Keratinocyte (primary cell): ENCODE measurements at regions not wholly inside any gene's neighbourhood (a gene's known extent, or its start where the extent isn't known, plus 50 kb on each side); places are given as distances from the start of the nearest gene placed in this dataset.

Experiments used
- DNase-seq: peaks from one replicate; pipeline ENCODE4 v3.0.0-alpha.2; 2011; ENCODE audit warnings: low read depth, missing footprints, low spot score
- FAIRE-seq: peaks from 2 replicates; lab custom pipeline; 2011; peaks lifted over from hg19 to GRCh38; lab: Jason Lieb, UNC
- H2AFZ ChIP-seq: 2 replicates; pipeline ENCODE4 v1.6.0; 2012; ENCODE audit warnings: low read length, control low read depth, inconsistent platforms; ENCODE audit not compliant: control insufficient read depth
- H3K27ac ChIP-seq: 2 replicates; pipeline ENCODE4 v1.5.1; 2011; ENCODE audit warnings: low read length; ENCODE audit not compliant: control insufficient read depth, insufficient read depth
- H3K27me3 ChIP-seq: 3 replicates; pipeline ENCODE4 v1.6.0; 2011; ENCODE audit warnings: low read length; ENCODE audit not compliant: control insufficient read depth, insufficient read depth; ENCODE audit errors: extremely low read depth
- H3K36me3 ChIP-seq, 2 experiments: 2 replicates in 1 of 2; 3 replicates in 1 of 2; pipeline ENCODE4 v1.5.1; 2011; ENCODE audit warnings: low read length in 2 of 2, mild to moderate bottlenecking in 1 of 2; ENCODE audit not compliant: control insufficient read depth in 2 of 2, insufficient read depth in 2 of 2; ENCODE audit errors: extremely low read depth in 1 of 2
- H3K4me1 ChIP-seq: 3 replicates; pipeline ENCODE4 v1.5.1; 2011; ENCODE audit warnings: low read length; ENCODE audit not compliant: control insufficient read depth, insufficient read depth; ENCODE audit errors: extremely low read depth
- H3K4me2 ChIP-seq: 3 replicates; pipeline ENCODE4 v1.6.0; 2011; ENCODE audit warnings: low read depth, low read length; ENCODE audit not compliant: control insufficient read depth, insufficient read depth; ENCODE audit errors: extremely low read depth
- H3K4me3 ChIP-seq, 3 experiments: fragments of 200-600 bp in 1 of 3; sonication (generic) in 1 of 3; 2 replicates in 2 of 3; 3 replicates in 1 of 3; pipeline ENCODE4 v1.5.1; 2011 to 2016; ENCODE audit warnings: low read length in 3 of 3, mild to moderate bottlenecking in 3 of 3, control low read depth in 2 of 3, inconsistent platforms in 1 of 3, low read depth in 1 of 3, mixed read lengths in 1 of 3, mixed run types in 1 of 3, moderate library complexity in 1 of 3; ENCODE audit not compliant: control insufficient read depth in 2 of 3, insufficient read depth in 2 of 3; ENCODE audit errors: extremely low read depth in 1 of 3
- H3K79me2 ChIP-seq: 2 replicates; pipeline ENCODE4 v1.6.0; 2012; ENCODE audit warnings: low read length; ENCODE audit not compliant: control insufficient read depth, insufficient read depth
- H3K9ac ChIP-seq: 3 replicates; pipeline ENCODE4 v1.6.0; 2011; ENCODE audit warnings: low read length; ENCODE audit not compliant: control insufficient read depth, insufficient read depth; ENCODE audit errors: extremely low read depth
- H3K9me1 ChIP-seq: 3 replicates; pipeline ENCODE4 v1.6.0; 2011; ENCODE audit warnings: low read length; ENCODE audit not compliant: control insufficient read depth, insufficient read depth; ENCODE audit errors: extremely low read depth
- H3K9me3 ChIP-seq: 2 replicates; pipeline ENCODE4 v1.5.1; 2012; ENCODE audit warnings: low read depth, low read length; ENCODE audit not compliant: control insufficient read depth
- H4K20me1 ChIP-seq: 3 replicates; pipeline ENCODE4 v1.6.0; 2011; ENCODE audit warnings: low read length; ENCODE audit not compliant: control insufficient read depth, insufficient read depth; ENCODE audit errors: extremely low read depth
- CTCF ChIP-seq, 3 experiments: IDR thresholded peaks in 1 of 3; conservative IDR thresholded peaks in 1 of 3; optimal IDR thresholded peaks in 1 of 3; 2 replicates in 2 of 3; 3 replicates in 1 of 3; pipeline versions ENCODE3 to v1.5.1; 2011; ENCODE audit warnings: low read length in 3 of 3, mild to moderate bottlenecking in 3 of 3, moderate library complexity in 2 of 3, control low read depth in 1 of 3, inconsistent platforms in 1 of 3; ENCODE audit not compliant: insufficient read depth in 2 of 3; ENCODE audit errors: extremely low read depth in 1 of 3
- EZH2 ChIP-seq: IDR thresholded peaks from one replicate; pipeline ENCODE4 v1.6.1; 2012; ENCODE audit warnings: inconsistent platforms, mild to moderate bottlenecking, low read length, moderate library complexity
- dilution Hi-C: fragments of 300-500 bp; cut with MboI; formaldehyde crosslinking; loops from one replicate; pipeline ENCODE4 v1.7.0; 2020; ENCODE audit warnings: low sequenced_read_pairs; ENCODE audit not compliant: extremely low pct_ligation_motif_present

GRCh38 chr3:186427627-186428281 lies 65.7 kb upstream of the DGKG start:
- no peak overlapping the region for H3K9ac ChIP-seq
- H3K9me1 ChIP-seq: no peaks in the 10 kb centered on the region
- TF ChIP-seq CTCF (optimal IDR thresholded peaks at IDR 0.05 in 1 of 3, IDR thresholded peaks at IDR 0.05 in 1 of 3, conservative IDR thresholded peaks at IDR 0.05 in 1 of 3; ENCODE audit: extremely low read depth in 1 of 3, insufficient read depth in 2 of 3, low read length in 3 of 3): no peak
- DNase-seq (no peak), FAIRE-seq (no peak)
- H4K20me1 ChIP-seq: no peaks in the 10 kb centered on the region
- H3K79me2 ChIP-seq: no peaks in the 10 kb centered on the region
- no peaks in the 10 kb centered on the region for H3K27me3 ChIP-seq
- no peak overlapping the region for H3K4me2 ChIP-seq
- dilution Hi-C loops: no loop called here
- no peaks in the 10 kb centered on the region for H3K36me3 ChIP-seq
- H3K4me3 ChIP-seq: no peak overlapping the region
- H3K27ac ChIP-seq: no peak overlapping the region
- no peak overlapping the region for H2AFZ ChIP-seq
- peaks cover 10% of the 10 kb centered on the region for H3K4me1 ChIP-seq
- no peaks in the 10 kb centered on the region for H3K9me3 ChIP-seq

GRCh38 chr3:186425788-186426730 lies 64.0 kb upstream of the DGKG start:
- no peaks in the 10 kb centered on the region for H3K9me1 ChIP-seq
- no peak for DNase-seq
- dilution Hi-C loops: no loop called here
- H3K9me3 ChIP-seq: no peaks in the 10 kb centered on the region
- no peak overlapping the region for H3K4me3 ChIP-seq
- no peaks in the 10 kb centered on the region for H4K20me1 ChIP-seq
- H3K27me3 ChIP-seq: no peaks in the 10 kb centered on the region
- no peak overlapping the region for H3K27ac ChIP-seq
- FAIRE-seq: no peak
- no peaks in the 10 kb centered on the region for H3K4me1 ChIP-seq
- H3K4me2 ChIP-seq: no peak overlapping the region
- no peak overlapping the region for H3K9ac ChIP-seq
- no peaks in the 10 kb centered on the region for H3K79me2 ChIP-seq
- TF ChIP-seq CTCF (optimal IDR thresholded peaks at IDR 0.05 in 1 of 3, IDR thresholded peaks at IDR 0.05 in 1 of 3, conservative IDR thresholded peaks at IDR 0.05 in 1 of 3; ENCODE audit: extremely low read depth in 1 of 3, insufficient read depth in 2 of 3, low read length in 3 of 3): peak in 2 of 3 experiments; percentile 37 to 40
- TF ChIP-seq EZH2: no peak
- H2AFZ ChIP-seq: no peak overlapping the region
- H3K36me3 ChIP-seq: no peaks in the 10 kb centered on the region
